CD4-positive, CD25-positive, alpha-beta regulatory T cell (primary cell): ENCODE measurements at regions not wholly inside any gene's neighbourhood (a gene's known extent, or its start where the extent isn't known, plus 50 kb on each side); places are given as distances from the start of the nearest gene placed in this dataset.

Experiments used
- ATAC-seq, 2 donors: fragments of 150-1000 bp; cut with Tn5 transposase; one replicate each; pipeline ENCODE4 v1.10.0; 2021; ENCODE audit warnings: low read depth in 2 of 2, moderate number of reproducible peaks in 2 of 2, moderate library complexity in 1 of 2
- DNase-seq, 3 donors: peaks; one replicate each; pipeline versions ENCODE4 v3.0.0 to v3.0.0-alpha.2; 2012 to 2022; ENCODE audit warnings: mixed read lengths in 1 of 3
- H3K27ac ChIP-seq: one replicate; pipeline ENCODE4 v1.7.0; 2013; ENCODE audit warnings: mild to moderate bottlenecking, low read length; ENCODE audit not compliant: insufficient read depth, poor library complexity, severe bottlenecking
- H3K27me3 ChIP-seq: one replicate; pipeline ENCODE4 v1.7.0; 2013; ENCODE audit warnings: low read length; ENCODE audit not compliant: control insufficient read depth, insufficient read depth
- H3K36me3 ChIP-seq: one replicate; pipeline ENCODE4 v1.7.0; 2013; ENCODE audit warnings: mild to moderate bottlenecking, low read length, moderate library complexity; ENCODE audit not compliant: control insufficient read depth, insufficient read depth
- H3K4me1 ChIP-seq: 2 replicates; pipeline ENCODE4 v1.7.0; 2013; ENCODE audit warnings: mild to moderate bottlenecking, low read length; ENCODE audit not compliant: insufficient read depth, control insufficient read depth, poor library complexity, severe bottlenecking
- H3K4me3 ChIP-seq: one replicate; pipeline ENCODE4 v1.7.0; 2013; ENCODE audit warnings: low read depth, mild to moderate bottlenecking, low read length, moderate library complexity
- H3K9me3 ChIP-seq, 2 experiments: 1 replicate in 1 of 2; 2 replicates in 1 of 2; pipeline ENCODE4 v1.7.0; 2013; ENCODE audit warnings: low read length in 2 of 2, mild to moderate bottlenecking in 1 of 2, moderate library complexity in 1 of 2; ENCODE audit not compliant: control insufficient read depth in 2 of 2
- H3K27ac Mint-ChIP-seq, 3 donors: one replicate each; pipeline ENCODE4 v1.8.0; 2020 to 2022; ENCODE audit warnings: mild to moderate bottlenecking in 3 of 3, mixed read lengths in 3 of 3, moderate library complexity in 2 of 3
- H3K27me3 Mint-ChIP-seq: one replicate; pipeline ENCODE4 v1.8.0; 2022; ENCODE audit warnings: mild to moderate bottlenecking, mixed read lengths
- H3K36me3 Mint-ChIP-seq: one replicate; pipeline ENCODE4 v1.8.0; 2020; ENCODE audit warnings: mixed read lengths
- H3K4me1 Mint-ChIP-seq, 4 donors: one replicate each; pipeline ENCODE4 v1.8.0; 2020 to 2022; ENCODE audit warnings: mixed read lengths in 4 of 4, mild to moderate bottlenecking in 1 of 4
- H3K4me3 Mint-ChIP-seq, 4 donors: one replicate each; pipeline ENCODE4 v1.8.0; 2020 to 2022; ENCODE audit warnings: mild to moderate bottlenecking in 4 of 4, mixed read lengths in 4 of 4, moderate library complexity in 3 of 4
- H3K9me3 Mint-ChIP-seq, 7 donors: one replicate each; pipeline ENCODE4 v1.8.0; 2020 to 2022; ENCODE audit warnings: mixed read lengths in 7 of 7, mild to moderate bottlenecking in 3 of 7, moderate library complexity in 2 of 7

GRCh38 chr10:94102436-94102835, 108.7 kb downstream of the PLCE1 start:
- ATAC-seq (no peak), DNase-seq (no peak)
- Histone ChIP-seq H3K4me3 (no peak overlapping the region), H3K27ac (no peak overlapping the region), H3K36me3 (no peaks in the 10 kb centered on the region), H3K4me1 (no peaks in the 10 kb centered on the region), H3K27me3 (peaks cover 5% of the 10 kb centered on the region), H3K9me3 (no peaks in the 10 kb centered on the region)
- Mint-ChIP-seq H3K36me3 (no peaks in the 10 kb centered on the region), H3K9me3 (peaks cover 0 to 3% (median 0%) of the 10 kb centered on the region in 7 donors), H3K27ac (no peak overlapping the region), H3K4me3 (no peak overlapping the region), H3K27me3 (peaks cover 4% of the 10 kb centered on the region), H3K4me1 (no peaks in the 10 kb centered on the region)

GRCh38 chr10:94103192-94103591, 109.5 kb downstream of the PLCE1 start:
- peaks cover 4% of the 10 kb centered on the region for H3K27me3 Mint-ChIP-seq

GRCh38 chr10:94103801-94104221, 110.1 kb downstream of the PLCE1 start:
- Histone ChIP-seq H3K27me3 (peaks cover 2% of the 10 kb centered on the region), H3K27ac (no peak overlapping the region), H3K36me3 (no peaks in the 10 kb centered on the region), H3K4me3 (no peak overlapping the region), H3K9me3 (no peaks in the 10 kb centered on the region), H3K4me1 (no peaks in the 10 kb centered on the region)
- DNase-seq: no peak
- Mint-ChIP-seq H3K4me1 (no peaks in the 10 kb centered on the region), H3K9me3 (peaks cover 0 to 3% (median 0%) of the 10 kb centered on the region in 7 donors), H3K27me3 (peaks cover under 1% of the 10 kb centered on the region), H3K4me3 (no peak overlapping the region), H3K36me3 (no peaks in the 10 kb centered on the region), H3K27ac (no peak overlapping the region)
- no peak for ATAC-seq

More at GRCh38 chr10:94103192-94103591, 109.5 kb downstream of the PLCE1 start:
- DNase-seq: no peak
- peaks cover 0 to 3% (median 0%) of the 10 kb centered on the region in 7 donors for H3K9me3 Mint-ChIP-seq
- no peaks in the 10 kb centered on the region for H3K36me3 ChIP-seq
- H3K4me1 Mint-ChIP-seq: no peaks in the 10 kb centered on the region
- no peaks in the 10 kb centered on the region for H3K9me3 ChIP-seq
- ATAC-seq: no peak
- no peak overlapping the region for H3K27ac ChIP-seq
- no peak overlapping the region for H3K4me3 Mint-ChIP-seq
- no peaks in the 10 kb centered on the region for H3K4me1 ChIP-seq
- H3K27me3 ChIP-seq: peaks cover 5% of the 10 kb centered on the region
- no peaks in the 10 kb centered on the region for H3K36me3 Mint-ChIP-seq
- H3K27ac Mint-ChIP-seq: no peak overlapping the region
- no peak overlapping the region for H3K4me3 ChIP-seq

- Mint-ChIP-seq H3K36me3 (no peaks in the 10 kb centered on the region), H3K4me1 (no peaks in the 10 kb centered on the region), H3K9me3 (peaks cover 0 to 3% (median 0%) of the 10 kb centered on the region in 7 donors), H3K4me3 (no peak overlapping the region), H3K27ac (no peak overlapping the region), H3K27me3 (no peaks in the 10 kb centered on the region)
- no peaks in the 10 kb centered on the region for H3K27me3 ChIP-seq
- ATAC-seq: no peak
- no peak overlapping the region for H3K27ac ChIP-seq
- DNase-seq: no peak
- no peaks in the 10 kb centered on the region for H3K36me3 ChIP-seq
- H3K4me3 ChIP-seq: no peak overlapping the region
- no peaks in the 10 kb centered on the region for H3K4me1 ChIP-seq
- H3K9me3 ChIP-seq: no peaks in the 10 kb centered on the region
Observed at GRCh38 chr10:94104316-94105000, 110.7 kb downstream of the PLCE1 start.

- Histone ChIP-seq H3K36me3 (no peaks in the 10 kb centered on the region), H3K4me1 (no peaks in the 10 kb centered on the region), H3K27ac (no peak overlapping the region), H3K27me3 (no peaks in the 10 kb centered on the region), H3K9me3 (no peaks in the 10 kb centered on the region), H3K4me3 (no peak overlapping the region)
- no peak overlapping the region for H3K27ac Mint-ChIP-seq
- no peak overlapping the region for H3K4me3 Mint-ChIP-seq
- no peaks in the 10 kb centered on the region for H3K4me1 Mint-ChIP-seq
- no peaks in the 10 kb centered on the region for H3K27me3 Mint-ChIP-seq
- H3K36me3 Mint-ChIP-seq: no peaks in the 10 kb centered on the region
- H3K9me3 Mint-ChIP-seq: peaks cover 0 to 3% (median 0%) of the 10 kb centered on the region in 7 donors
- ATAC-seq (no peak), DNase-seq (no peak)
Observed at GRCh38 chr10:94105226-94105625, 111.5 kb downstream of the PLCE1 start.

- no peaks in the 10 kb centered on the region for H3K4me1 ChIP-seq
- H3K9me3 ChIP-seq: no peaks in the 10 kb centered on the region
- H3K27me3 ChIP-seq: no peaks in the 10 kb centered on the region
- H3K4me3 Mint-ChIP-seq: no peak overlapping the region
- ATAC-seq (no peak), DNase-seq (no peak)
- no peaks in the 10 kb centered on the region for H3K27me3 Mint-ChIP-seq
- H3K27ac Mint-ChIP-seq: no peak overlapping the region
- H3K4me3 ChIP-seq: no peak overlapping the region
- no peak overlapping the region for H3K27ac ChIP-seq
- peaks cover 0 to 1% (median 0%) of the 10 kb centered on the region in 7 donors for H3K9me3 Mint-ChIP-seq
- H3K36me3 ChIP-seq: no peaks in the 10 kb centered on the region
- H3K36me3 Mint-ChIP-seq: no peaks in the 10 kb centered on the region
- H3K4me1 Mint-ChIP-seq: no peaks in the 10 kb centered on the region
Observed at GRCh38 chr10:94107191-94107590, 113.5 kb downstream of the PLCE1 start.

- H3K36me3 Mint-ChIP-seq: no peaks in the 10 kb centered on the region
- no peak overlapping the region for H3K27ac ChIP-seq
- H3K27me3 Mint-ChIP-seq: no peaks in the 10 kb centered on the region
- DNase-seq: no peak
- H3K9me3 ChIP-seq: no peaks in the 10 kb centered on the region
- no peak overlapping the region for H3K4me3 ChIP-seq
- no peaks in the 10 kb centered on the region for H3K4me1 Mint-ChIP-seq
- H3K27me3 ChIP-seq: no peaks in the 10 kb centered on the region
- H3K36me3 ChIP-seq: no peaks in the 10 kb centered on the region
- no peaks in the 10 kb centered on the region for H3K4me1 ChIP-seq
- no peak for ATAC-seq
- no peak overlapping the region for H3K27ac Mint-ChIP-seq
- no peak overlapping the region for H3K4me3 Mint-ChIP-seq
- H3K9me3 Mint-ChIP-seq: peaks cover 0 to 1% (median 0%) of the 10 kb centered on the region in 7 donors
Observed at GRCh38 chr10:94108200-94108599, 114.5 kb downstream of the PLCE1 start.

GRCh38 chr10:94111367-94111766, 117.6 kb downstream of the PLCE1 start:
- Histone ChIP-seq H3K27ac (no peak overlapping the region), H3K36me3 (no peaks in the 10 kb centered on the region), H3K9me3 (no peaks in the 10 kb centered on the region), H3K4me1 (no peaks in the 10 kb centered on the region), H3K4me3 (no peak overlapping the region), H3K27me3 (no peaks in the 10 kb centered on the region)
- no peaks in the 10 kb centered on the region for H3K36me3 Mint-ChIP-seq
- H3K4me3 Mint-ChIP-seq: no peak overlapping the region
- no peak for ATAC-seq
- no peaks in the 10 kb centered on the region for H3K9me3 Mint-ChIP-seq
- H3K4me1 Mint-ChIP-seq: no peaks in the 10 kb centered on the region
- DNase-seq: no peak
- no peaks in the 10 kb centered on the region for H3K27me3 Mint-ChIP-seq
- H3K27ac Mint-ChIP-seq: no peak overlapping the region
